Duodenal mucosa (tissue), 2 donors: ENCODE measurements at regions not wholly inside any gene's neighbourhood (a gene's known extent, or its start where the extent isn't known, plus 50 kb on each side); places are given as distances from the start of the nearest gene placed in this dataset.

Experiments
- H3K27ac ChIP-seq: one replicate; pipeline ENCODE4 v1.7.0; 2013; ENCODE audit warnings: low read depth, low read length
- H3K27me3 ChIP-seq, 2 donors: one replicate each; pipeline ENCODE4 v1.7.0; 2013; ENCODE audit warnings: low read length in 2 of 2, control low read depth in 1 of 2; ENCODE audit not compliant: insufficient read depth in 2 of 2, control insufficient read depth in 1 of 2
- H3K36me3 ChIP-seq, 2 donors: one replicate each; pipeline ENCODE4 v1.7.0; 2013; ENCODE audit warnings: low read length in 2 of 2, control low read depth in 1 of 2; ENCODE audit not compliant: insufficient read depth in 2 of 2, control insufficient read depth in 1 of 2
- H3K4me1 ChIP-seq, 2 donors: one replicate each; pipeline ENCODE4 v1.7.0; 2013; ENCODE audit warnings: low read length in 2 of 2, control low read depth in 1 of 2; ENCODE audit not compliant: insufficient read depth in 2 of 2, control insufficient read depth in 1 of 2
- H3K4me3 ChIP-seq, 2 donors: one replicate each; pipeline ENCODE4 v1.7.0; 2013; ENCODE audit warnings: low read length in 2 of 2, low read depth in 1 of 2
- H3K9ac ChIP-seq, 2 donors: one replicate each; pipeline ENCODE4 v1.7.0; 2013; ENCODE audit warnings: low read length in 2 of 2, low read depth in 1 of 2
- H3K9me3 ChIP-seq, 2 donors: one replicate each; pipeline ENCODE4 v1.7.0; 2013; ENCODE audit warnings: low read length in 2 of 2, control low read depth in 1 of 2; ENCODE audit not compliant: control insufficient read depth in 1 of 2

DNA sequence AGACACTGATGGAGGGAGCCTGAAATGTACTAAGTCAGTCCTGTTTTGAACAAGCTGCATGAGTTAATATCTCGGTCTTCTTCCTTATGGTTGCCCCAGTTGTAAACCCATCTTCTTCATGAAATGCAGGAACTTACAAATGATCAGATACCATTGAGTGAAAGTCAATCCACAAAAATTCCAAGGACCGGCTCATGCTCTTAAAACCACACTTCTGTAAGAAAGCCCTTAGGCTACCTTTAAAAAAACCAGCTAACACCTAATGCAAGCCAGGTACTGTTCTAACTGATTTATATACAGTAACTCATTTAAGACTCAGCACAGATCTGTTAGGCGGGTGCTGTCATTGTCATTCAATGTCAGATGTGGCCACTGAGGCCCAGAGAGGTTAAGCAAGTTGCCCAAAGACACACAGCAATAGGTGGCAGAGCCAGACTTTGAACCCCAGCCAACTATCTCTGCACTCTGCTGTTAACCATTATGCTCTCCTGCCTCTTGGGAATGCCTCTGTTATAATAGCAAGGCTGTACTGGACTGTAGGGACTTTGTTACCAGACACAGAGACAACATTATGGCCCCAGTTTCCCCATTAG is 93.4 kb downstream of the C16orf95 start:
- H3K9ac ChIP-seq: no peak overlapping the region

DNA sequence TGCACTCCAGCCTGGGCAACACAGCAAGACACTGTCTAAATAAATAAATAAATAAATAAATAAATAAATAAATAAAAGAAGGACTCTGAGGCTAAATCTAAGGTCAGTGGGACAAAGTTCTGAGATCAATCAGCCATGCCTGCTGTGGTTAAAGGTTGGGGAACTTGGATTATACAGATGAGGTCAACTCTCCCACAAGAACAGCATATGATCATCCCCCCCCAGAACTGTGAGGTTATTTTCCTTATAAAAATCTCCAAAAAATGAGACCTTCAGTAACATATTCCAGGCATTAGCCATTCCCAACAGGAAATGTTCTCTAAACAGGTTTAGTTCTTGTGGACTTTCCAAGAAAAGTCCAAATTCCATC is 90.3 kb downstream of the C16orf95 start:
- no peak overlapping the region for H3K9ac ChIP-seq
- H3K4me3 ChIP-seq: no peak overlapping the region
- H3K9me3 ChIP-seq: peaks cover 0 to under 1% of the 10 kb centered on the region in 2 donors
- H3K27me3 ChIP-seq: no peaks in the 10 kb centered on the region
- no peaks in the 10 kb centered on the region for H3K36me3 ChIP-seq
- no peak overlapping the region for H3K27ac ChIP-seq
- H3K4me1 ChIP-seq: no peaks in the 10 kb centered on the region

More for the DNA sequence above, 93.4 kb downstream of the C16orf95 start:
- Histone ChIP-seq H3K27ac (no peak overlapping the region), H3K4me1 (no peaks in the 10 kb centered on the region), H3K4me3 (no peak overlapping the region), H3K27me3 (no peaks in the 10 kb centered on the region), H3K36me3 (no peaks in the 10 kb centered on the region), H3K9me3 (no peaks in the 10 kb centered on the region)

DNA sequence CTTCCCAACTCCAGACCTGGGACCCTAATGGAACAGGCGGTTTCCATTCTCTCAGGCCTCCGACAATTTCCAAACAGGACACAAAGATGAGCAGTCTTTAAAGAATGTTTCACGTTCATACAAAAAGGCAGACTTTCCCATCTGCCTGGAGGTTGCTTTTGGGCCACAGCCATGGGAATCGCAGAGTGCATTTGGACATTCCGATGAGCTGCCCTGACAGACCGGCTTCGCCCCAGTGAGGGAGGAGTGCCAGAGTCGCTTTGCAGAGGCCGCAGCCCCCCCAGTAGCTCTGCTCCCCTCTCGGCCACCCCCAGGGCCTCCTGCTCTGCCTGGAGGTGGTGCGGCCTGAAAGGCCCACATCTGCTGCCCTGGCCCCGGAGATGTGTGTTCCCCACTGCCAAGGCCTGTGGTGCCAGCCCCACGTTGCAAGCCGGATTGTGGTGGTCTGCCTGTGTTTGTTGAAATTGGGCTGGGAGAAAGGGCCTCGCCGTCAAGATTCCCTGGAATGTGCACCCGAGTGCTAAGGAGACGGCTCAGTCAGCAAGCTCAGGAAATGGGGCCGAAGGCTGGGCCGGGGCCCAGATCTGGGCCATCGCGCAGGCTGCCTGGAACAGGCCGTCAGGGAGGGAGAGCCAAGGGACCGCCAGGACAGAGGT is 89.8 kb downstream of the C16orf95 start:
- no peaks in the 10 kb centered on the region for H3K27me3 ChIP-seq
- no peaks in the 10 kb centered on the region for H3K4me1 ChIP-seq
- no peak overlapping the region for H3K4me3 ChIP-seq
- H3K36me3 ChIP-seq: no peaks in the 10 kb centered on the region
- peak overlapping the region; percentile 44 for H3K27ac ChIP-seq
- H3K9ac ChIP-seq: no peak overlapping the region
- peaks cover 2 to 5% of the 10 kb centered on the region in 2 donors for H3K9me3 ChIP-seq

DNA sequence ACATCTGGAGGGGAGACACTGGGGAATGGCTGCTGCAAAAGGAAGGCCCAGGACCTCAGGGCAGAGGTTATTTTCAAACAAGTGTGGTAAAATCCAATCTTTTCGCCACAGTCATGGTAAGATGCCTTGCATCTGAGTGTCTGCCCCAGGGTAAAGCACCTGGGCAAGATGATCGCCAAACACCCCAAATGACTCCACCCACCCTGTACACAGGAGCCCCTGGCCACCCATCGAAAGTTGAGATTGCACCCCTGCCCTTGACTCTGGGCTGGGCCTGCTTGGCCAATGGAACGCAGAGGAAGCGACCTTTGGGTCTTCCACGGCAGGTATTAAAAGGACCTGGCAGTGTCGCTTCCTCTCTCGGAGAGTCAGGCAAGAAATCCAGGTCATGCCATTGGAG is 88.8 kb downstream of the C16orf95 start:
- H3K27me3 ChIP-seq: no peaks in the 10 kb centered on the region
- H3K4me3 ChIP-seq: no peak overlapping the region
- H3K4me1 ChIP-seq: no peaks in the 10 kb centered on the region
- H3K27ac ChIP-seq: no peak overlapping the region
- H3K9ac ChIP-seq: no peak overlapping the region
- peaks cover 2 to 5% of the 10 kb centered on the region in 2 donors for H3K9me3 ChIP-seq
- H3K36me3 ChIP-seq: no peaks in the 10 kb centered on the region

DNA sequence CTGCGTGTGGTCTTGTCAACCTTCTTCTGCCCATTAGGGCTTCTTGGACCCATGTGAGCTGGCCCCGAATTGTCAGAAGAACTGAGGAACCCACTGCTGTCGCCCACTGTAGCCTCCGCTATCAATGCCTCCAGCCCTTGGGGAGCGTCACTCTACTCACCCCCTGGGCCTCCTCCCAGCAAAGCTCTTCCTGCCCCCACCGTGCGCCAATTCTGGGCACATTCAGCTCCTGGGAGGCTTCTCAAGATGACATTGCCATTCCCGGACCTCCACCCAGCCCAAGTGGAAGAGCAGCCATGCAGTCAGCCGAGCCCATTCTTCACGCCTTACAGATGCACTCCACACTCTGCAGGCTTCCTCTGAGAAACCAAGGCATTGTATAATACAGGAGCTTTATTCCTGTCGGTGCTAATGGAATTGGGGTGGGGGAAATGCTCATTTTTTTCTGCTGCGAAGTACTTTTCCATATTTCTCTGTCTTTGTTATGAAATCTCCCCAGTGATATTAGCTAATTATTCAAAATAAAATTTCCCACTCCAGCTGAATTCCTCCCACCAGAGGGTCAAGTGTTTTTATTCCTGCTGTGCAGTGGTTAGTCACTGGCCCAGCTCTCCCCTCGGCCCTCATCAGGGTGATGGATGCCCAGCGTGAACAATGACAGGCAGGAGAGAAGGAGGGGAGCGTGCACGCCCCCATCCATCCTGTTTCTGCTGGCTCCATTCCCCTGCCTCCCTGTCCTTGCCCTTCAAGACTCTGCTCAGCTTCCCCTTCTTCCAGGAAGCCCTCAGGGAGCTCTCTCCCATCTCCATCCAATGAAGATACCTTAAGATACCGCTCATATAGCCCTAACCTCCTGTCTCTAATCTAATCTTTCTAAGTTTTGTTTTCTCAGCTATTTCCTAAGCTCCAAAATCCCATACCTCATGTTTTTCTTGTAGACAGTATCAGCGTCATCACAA is 87.7 kb downstream of the C16orf95 start:
- no peaks in the 10 kb centered on the region for H3K27me3 ChIP-seq
- no peak overlapping the region for H3K9ac ChIP-seq
- no peak overlapping the region for H3K27ac ChIP-seq

DNA sequence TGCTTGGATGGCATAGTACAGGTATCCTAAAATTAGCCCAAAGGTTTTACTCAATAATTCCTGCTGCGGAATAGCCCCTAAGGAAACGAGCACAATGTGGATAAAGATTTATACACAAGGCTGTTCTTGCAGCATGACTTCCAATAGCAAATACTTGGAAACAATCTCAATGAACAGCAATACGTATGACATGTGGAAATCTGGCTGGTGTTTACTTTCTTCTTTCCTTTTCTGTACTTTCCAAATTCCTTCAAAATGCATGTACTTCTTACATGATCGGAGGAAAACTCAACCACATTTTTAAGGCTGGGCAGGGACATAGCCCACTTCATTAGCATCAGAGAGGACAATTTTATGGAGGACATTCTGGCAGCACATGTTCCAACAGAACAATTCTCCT is 86.6 kb downstream of the C16orf95 start:
- Histone ChIP-seq H3K27ac (no peak overlapping the region), H3K9me3 (peaks cover 2 to 5% of the 10 kb centered on the region in 2 donors), H3K4me3 (no peak overlapping the region), H3K36me3 (no peaks in the 10 kb centered on the region), H3K4me1 (no peaks in the 10 kb centered on the region), H3K9ac (no peak overlapping the region), H3K27me3 (no peaks in the 10 kb centered on the region)

More for the DNA sequence above, 87.7 kb downstream of the C16orf95 start:
- Histone ChIP-seq H3K4me1 (no peaks in the 10 kb centered on the region), H3K9me3 (peaks cover 2 to 5% of the 10 kb centered on the region in 2 donors), H3K4me3 (no peak overlapping the region), H3K36me3 (no peaks in the 10 kb centered on the region)

DNA sequence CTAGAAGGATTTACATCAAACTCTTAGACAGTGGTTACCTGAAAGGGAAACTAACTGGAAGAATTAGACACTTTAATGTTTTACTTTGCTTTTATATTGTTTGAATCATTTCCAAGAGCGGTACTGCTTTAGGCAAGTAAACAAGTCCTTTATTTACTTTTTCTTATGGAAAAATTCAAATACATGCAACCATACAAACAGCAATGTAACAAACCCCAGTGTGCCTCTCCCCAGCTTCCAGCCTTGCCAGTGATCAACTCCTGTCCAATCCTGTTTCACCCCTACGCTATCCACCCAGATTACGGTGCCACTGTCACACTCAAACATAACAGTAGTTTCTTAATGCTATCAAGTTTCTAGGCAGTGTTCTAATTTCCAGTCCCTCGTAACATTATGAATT is 85.9 kb downstream of the C16orf95 start:
- no peak overlapping the region for H3K4me3 ChIP-seq
- no peak overlapping the region for H3K27ac ChIP-seq
- no peak overlapping the region for H3K9ac ChIP-seq
- H3K36me3 ChIP-seq: no peaks in the 10 kb centered on the region
- H3K27me3 ChIP-seq: no peaks in the 10 kb centered on the region
- H3K9me3 ChIP-seq: peaks cover 2 to 5% of the 10 kb centered on the region in 2 donors
- no peaks in the 10 kb centered on the region for H3K4me1 ChIP-seq

DNA sequence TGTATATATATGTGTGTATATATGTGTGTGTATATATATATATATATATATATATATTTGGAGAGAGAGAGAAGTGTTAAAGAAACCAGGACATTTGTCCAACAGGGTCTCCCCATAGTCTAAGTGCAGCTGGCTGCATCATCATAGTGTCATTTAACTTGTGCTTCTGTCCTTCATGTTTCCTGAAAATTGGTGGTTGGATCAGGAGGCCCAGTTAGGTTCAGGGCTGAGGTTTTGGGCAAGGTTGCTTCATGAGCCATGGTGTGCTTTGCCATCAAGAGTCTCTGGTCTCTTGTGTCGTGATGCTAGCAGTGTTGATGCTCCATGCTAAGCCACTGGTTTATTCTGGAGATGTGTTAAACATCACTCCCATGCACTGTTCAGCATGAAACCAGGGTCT is 85.3 kb downstream of the C16orf95 start:
- no peak overlapping the region for H3K9ac ChIP-seq
- H3K9me3 ChIP-seq: peaks cover 2 to 5% of the 10 kb centered on the region in 2 donors
- H3K27me3 ChIP-seq: no peaks in the 10 kb centered on the region
- H3K36me3 ChIP-seq: no peaks in the 10 kb centered on the region
- no peaks in the 10 kb centered on the region for H3K4me1 ChIP-seq
- no peak overlapping the region for H3K27ac ChIP-seq
- H3K4me3 ChIP-seq: no peak overlapping the region

DNA sequence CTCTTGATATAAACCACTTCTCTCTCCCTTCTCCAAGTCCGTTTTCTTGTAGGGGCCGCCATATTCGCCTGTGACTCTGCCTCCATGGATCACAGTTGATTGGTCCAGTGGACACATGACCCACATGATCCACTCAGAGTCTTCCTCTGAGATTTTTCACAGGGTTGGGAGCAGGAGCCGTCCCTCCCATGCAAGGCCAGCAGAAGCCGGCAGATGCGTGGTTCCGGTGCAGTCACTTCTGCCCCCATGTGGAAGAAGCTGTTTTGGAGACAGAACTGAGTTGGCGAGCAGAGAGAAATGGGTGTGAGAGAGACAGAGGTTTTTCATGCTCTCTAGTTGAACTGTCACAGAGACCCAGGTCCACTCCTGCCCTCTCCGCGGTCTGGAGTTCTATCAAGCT is 83.3 kb downstream of the C16orf95 start:
- H3K4me1 ChIP-seq: no peaks in the 10 kb centered on the region
- H3K27ac ChIP-seq: no peak overlapping the region
- peaks cover 2 to 5% of the 10 kb centered on the region in 2 donors for H3K9me3 ChIP-seq
- no peaks in the 10 kb centered on the region for H3K27me3 ChIP-seq
- H3K36me3 ChIP-seq: no peaks in the 10 kb centered on the region
- no peak overlapping the region for H3K9ac ChIP-seq
- no peak overlapping the region for H3K4me3 ChIP-seq

DNA sequence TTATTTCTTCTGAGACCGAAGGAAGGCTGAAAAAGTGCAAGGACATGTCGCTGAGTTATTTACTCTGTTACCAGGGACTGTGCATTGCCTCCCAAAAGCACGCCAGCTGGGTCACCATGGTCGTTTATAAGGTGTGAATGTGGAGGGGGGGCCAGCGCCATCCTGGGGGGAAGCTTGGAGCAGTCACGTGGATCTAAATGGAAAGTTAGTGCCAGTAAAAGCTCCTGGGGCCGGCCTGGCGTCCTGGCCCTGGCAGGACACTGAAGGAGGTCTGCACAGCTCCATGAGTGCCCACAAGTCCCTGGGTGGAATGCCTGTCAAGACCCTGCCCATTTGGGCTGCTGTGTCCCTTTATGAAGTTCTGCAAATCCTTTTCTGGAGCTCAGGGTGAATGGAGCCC is 82.6 kb downstream of the C16orf95 start:
- no peaks in the 10 kb centered on the region for H3K4me1 ChIP-seq
- no peak overlapping the region for H3K9ac ChIP-seq
- no peaks in the 10 kb centered on the region for H3K36me3 ChIP-seq
- H3K4me3 ChIP-seq: no peak overlapping the region
- no peak overlapping the region for H3K27ac ChIP-seq
- peaks cover 2 to 5% of the 10 kb centered on the region in 2 donors for H3K9me3 ChIP-seq
- H3K27me3 ChIP-seq: no peaks in the 10 kb centered on the region
